H1 (cell line): ENCODE measurements at regions not wholly inside any gene's neighbourhood (a gene's known extent, or its start where the extent isn't known, plus 50 kb on each side); places are given as distances from the start of the nearest gene placed in this dataset.

Experiments
- CTCF ChIA-PET: fragments of 300-600 bp; sonication (Branson Sonifier 250); formaldehyde crosslinking; loops from one replicate; lab custom pipeline; 2021; ENCODE audit not compliant: partially characterized antibody; lab: Charles Lee
- POLR2A ChIA-PET: fragments of 300-600 bp; sonication (Branson Sonifier 250); formaldehyde crosslinking; loops from one replicate; lab custom pipeline; 2021; ENCODE audit warnings: inconsistent platforms; ENCODE audit not compliant: partially characterized antibody; lab: Charles Lee
- DNase-seq, 2 experiments: peaks; one replicate each; pipeline versions ENCODE4 v3.0.0 to v3.0.0-alpha.2; 2010 to 2022; ENCODE audit warnings: low spot score in 2 of 2, low read depth in 1 of 2, mixed read lengths in 1 of 2
- FAIRE-seq: peaks from 2 replicates; lab custom pipeline; 2011; peaks lifted over from hg19 to GRCh38; lab: Jason Lieb, UNC
- H2AFZ ChIP-seq: 2 replicates; pipeline ENCODE4 v1.8.1; 2012; ENCODE audit warnings: low read length, inconsistent platforms
- H2AK5ac ChIP-seq: 2 replicates; pipeline ENCODE4 v1.6.1; 2013; ENCODE audit warnings: low read depth, low read length
- H2BK120ac ChIP-seq: replicated peaks from 2 replicates; pipeline ENCODE3; 2013; ENCODE audit warnings: low read depth, low read length, inconsistent platforms
- H2BK12ac ChIP-seq: 2 replicates; pipeline ENCODE4 v1.6.1; 2013; ENCODE audit warnings: low read depth, low read length
- H2BK15ac ChIP-seq: 2 replicates; pipeline ENCODE4 v1.6.1; 2013; ENCODE audit warnings: low read length
- H2BK20ac ChIP-seq: 2 replicates; pipeline ENCODE4 v1.6.1; 2013; ENCODE audit warnings: low read length
- H2BK5ac ChIP-seq: 2 replicates; pipeline ENCODE4 v1.6.1; 2013; ENCODE audit warnings: low read depth, low read length
- H3K14ac ChIP-seq: 2 replicates; pipeline ENCODE4 v1.6.1; 2013; ENCODE audit warnings: inconsistent platforms; ENCODE audit not compliant: insufficient read length
- H3K18ac ChIP-seq: 2 replicates; pipeline ENCODE4 v1.6.1; 2013; ENCODE audit warnings: low read length; ENCODE audit errors: extremely low read depth
- H3K23ac ChIP-seq: 2 replicates; pipeline ENCODE4 v1.6.1; 2013; ENCODE audit warnings: inconsistent platforms; ENCODE audit not compliant: insufficient read length
- H3K23me2 ChIP-seq: 2 replicates; pipeline ENCODE4 v1.6.1; 2013; ENCODE audit warnings: low read depth, low read length
- H3K27ac ChIP-seq: 2 replicates; pipeline ENCODE4 v1.6.1; 2011; ENCODE audit warnings: low read depth, low read length, inconsistent platforms
- H3K27me3 ChIP-seq, 4 experiments: replicated peaks in 1 of 4; 1 replicate in 1 of 4; 2 replicates in 3 of 4; pipeline versions ENCODE4 v1.6.1 to v1.8.1; 2011 to 2013; ENCODE audit warnings: low read length in 3 of 4, mild to moderate bottlenecking in 3 of 4, inconsistent platforms in 2 of 4, mixed read lengths in 2 of 4, moderate library complexity in 1 of 4; ENCODE audit not compliant: control insufficient read depth in 3 of 4, insufficient read depth in 3 of 4; ENCODE audit errors: extremely low read depth in 1 of 4
- H3K36me3 ChIP-seq, 4 experiments: 2 replicates each; pipeline versions ENCODE4 v1.6.1 to v1.8.1; 2011 to 2013; ENCODE audit warnings: mild to moderate bottlenecking in 4 of 4, low read length in 3 of 4, moderate library complexity in 2 of 4, control low read depth in 1 of 4, inconsistent platforms in 1 of 4; ENCODE audit not compliant: insufficient read depth in 4 of 4, control insufficient read depth in 2 of 4
- H3K4ac ChIP-seq: replicated peaks from 2 replicates; pipeline ENCODE3; 2013; ENCODE audit warnings: low read length, low read depth, mixed read lengths, inconsistent platforms; ENCODE audit not compliant: insufficient read length
- H3K4me1 ChIP-seq, 4 experiments: replicated peaks in 1 of 4; 1 replicate in 1 of 4; 2 replicates in 3 of 4; pipeline versions ENCODE4 v1.6.1 to v1.8.1; 2011 to 2013; ENCODE audit warnings: low read length in 3 of 4, inconsistent platforms in 2 of 4, mixed read lengths in 1 of 4; ENCODE audit not compliant: insufficient read depth in 4 of 4, control insufficient read depth in 3 of 4
- H3K4me2 ChIP-seq, 2 experiments: 2 replicates each; pipeline versions ENCODE4 v1.6.1 to v1.8.1; 2011 to 2013; ENCODE audit warnings: low read depth in 2 of 2, low read length in 2 of 2, control low read depth in 1 of 2, inconsistent platforms in 1 of 2, mild to moderate bottlenecking in 1 of 2; ENCODE audit not compliant: insufficient read depth in 1 of 2
- H3K4me3 ChIP-seq, 4 experiments: fragments of 200-600, 300-600 bp in 1 of 4; sonication (generic), shearing (Covaris generic), sonication (Bioruptor Twin) in 1 of 4; 2 replicates each; pipeline versions ENCODE4 v1.5.1 to v1.8.1; 2011 to 2016; ENCODE audit warnings: low read length in 4 of 4, low read depth in 3 of 4, control low read depth in 2 of 4, inconsistent platforms in 2 of 4, mild to moderate bottlenecking in 2 of 4, mixed read lengths in 1 of 4, moderate library complexity in 1 of 4; ENCODE audit not compliant: insufficient read depth in 2 of 4; ENCODE audit errors: extremely low read depth in 1 of 4
- H3K56ac ChIP-seq: replicated peaks from 2 replicates; pipeline ENCODE3; 2013; ENCODE audit warnings: low read depth, mild to moderate bottlenecking, mixed read lengths, low read length, inconsistent platforms; ENCODE audit not compliant: insufficient read length
- H3K79me1 ChIP-seq: 2 replicates; pipeline ENCODE4 v1.6.1; 2013; ENCODE audit warnings: low read depth, low read length, control low read depth
- H3K79me2 ChIP-seq, 2 experiments: 2 replicates each; pipeline versions ENCODE4 v1.6.1 to v1.8.1; 2012 to 2013; ENCODE audit warnings: low read length in 2 of 2, mild to moderate bottlenecking in 2 of 2, inconsistent platforms in 1 of 2; ENCODE audit not compliant: insufficient read depth in 2 of 2, control insufficient read depth in 1 of 2
- H3K9ac ChIP-seq, 4 experiments: replicated peaks in 1 of 4; 1 replicate in 1 of 4; 2 replicates in 3 of 4; pipeline versions ENCODE4 v1.6.1 to v1.8.1; 2011 to 2013; ENCODE audit warnings: low read depth in 3 of 4, low read length in 3 of 4, control low read depth in 2 of 4, mild to moderate bottlenecking in 2 of 4, moderate library complexity in 2 of 4, inconsistent platforms in 1 of 4; ENCODE audit errors: extremely low read depth in 1 of 4
- H3K9me3 ChIP-seq, 2 experiments: 2 replicates each; pipeline versions ENCODE4 v1.6.1 to v1.8.1; 2012 to 2013; ENCODE audit warnings: mild to moderate bottlenecking in 2 of 2, moderate library complexity in 2 of 2, control low read depth in 1 of 2, inconsistent platforms in 1 of 2, low read depth in 1 of 2, low read length in 1 of 2, mixed read lengths in 1 of 2; ENCODE audit not compliant: insufficient read depth in 2 of 2
- H4K20me1 ChIP-seq, 2 experiments: replicated peaks in 1 of 2; 2 replicates each; pipeline versions ENCODE3 to v1.8.1; 2011 to 2013; ENCODE audit warnings: inconsistent platforms in 2 of 2, low read length in 2 of 2, mild to moderate bottlenecking in 1 of 2; ENCODE audit not compliant: insufficient read depth in 2 of 2, control insufficient read depth in 1 of 2
- H4K5ac ChIP-seq: 2 replicates; pipeline ENCODE4 v1.6.1; 2013; ENCODE audit warnings: low read length, low read depth, mixed read lengths, inconsistent platforms; ENCODE audit not compliant: insufficient read length
- H4K8ac ChIP-seq: 2 replicates; pipeline ENCODE4 v1.8.0; 2013; ENCODE audit warnings: mild to moderate bottlenecking, moderate library complexity, low read length, inconsistent platforms; ENCODE audit not compliant: insufficient read depth; ENCODE audit errors: extremely low read depth
- H4K91ac ChIP-seq: replicated peaks from 2 replicates; pipeline ENCODE3; 2013; ENCODE audit warnings: low read length, mixed read lengths, inconsistent platforms; ENCODE audit not compliant: insufficient read length
- NANOG ChIP-seq: IDR thresholded peaks from 2 replicates; pipeline ENCODE4 v1.6.1; 2011; ENCODE audit warnings: low read length, low read depth, mild to moderate bottlenecking, inconsistent platforms; ENCODE audit not compliant: insufficient read depth, poor library complexity, severe bottlenecking
- RBBP5 ChIP-seq: IDR thresholded peaks from 2 replicates; pipeline ENCODE4 v1.7.1; 2012; ENCODE audit warnings: low read depth, mild to moderate bottlenecking, inconsistent platforms, low read length, moderate library complexity, borderline replicate concordance
- SIN3A ChIP-seq, 2 experiments: IDR thresholded peaks in 1 of 2; conservative IDR thresholded peaks in 1 of 2; 2 replicates each; pipeline ENCODE4 v1.6.1; 2011 to 2012; ENCODE audit warnings: low read length in 2 of 2, improper control_type of control experiment in 1 of 2, low read depth in 1 of 2, mild to moderate bottlenecking in 1 of 2
- ZNF274 ChIP-seq: IDR thresholded peaks from 2 replicates; pipeline ENCODE4 v1.7.0; 2012; ENCODE audit warnings: low read length, borderline replicate concordance; ENCODE audit errors: extremely low read depth
- WGBS, 2 experiments: shearing (Covaris generic) in 1 of 2; methylation state at CpG; one replicate each; pipeline versions ENCODE4 v1.1.6 to v1.1.7; 2013 to 2015; ENCODE audit warnings: low lambda C conversion rate in 2 of 2, mixed read lengths in 2 of 2, inconsistent platforms in 1 of 2, low coverage in 1 of 2, missing lambda C conversion rate in 1 of 2; ENCODE audit not compliant: insufficient replicate concordance in 2 of 2, insufficient coverage in 1 of 2, insufficient read length in 1 of 2; ENCODE audit errors: extremely low coverage in 1 of 2, missing lambda C conversion rate in 1 of 2; 5-methylcytosine and 5-hydroxymethylcytosine counted together

- no peak overlapping the region for H4K8ac ChIP-seq
- no peak overlapping the region for H2BK120ac ChIP-seq
- H3K56ac ChIP-seq, result no peak overlapping the region
- H3K14ac ChIP-seq, result no peak overlapping the region
- H3K79me2 ChIP-seq, result no peaks in the 10 kb centered on the region
- H2AK5ac ChIP-seq, result no peak overlapping the region
- H3K9me3 ChIP-seq, result no peaks in the 10 kb centered on the region
- no peaks in the 10 kb centered on the region for H3K23me2 ChIP-seq
- ChIA-PET POLR2A (interaction anchor here (0.7 to 0.9 kb wide), 2 partner anchors 10 to 51 kb away, joined by 3 read pairs; no protein-coding TSS in a partner anchor), CTCF (interaction anchor here (0.5 to 1.5 kb wide), 2 partner anchors 45 to 239 kb away, joined by 3 read pairs; no protein-coding TSS in a partner anchor)
- DNase-seq (peak in 1 of 2 experiments; percentile 46), FAIRE-seq (peak; percentile 88)
- no peaks in the 10 kb centered on the region for H3K36me3 ChIP-seq
- H3K4ac ChIP-seq, result no peak overlapping the region
- no peak overlapping the region for H2BK15ac ChIP-seq
- H3K27me3 ChIP-seq, result no peaks in the 10 kb centered on the region
- no peak overlapping the region for H3K18ac ChIP-seq
- H3K4me2 ChIP-seq, result peak overlapping the region; percentile 29 to 35; a peak in 3 of 4 replicates
- H2AFZ ChIP-seq, result no peak overlapping the region
- no peak overlapping the region for H3K23ac ChIP-seq
- H4K5ac ChIP-seq, result no peak overlapping the region
- no peaks in the 10 kb centered on the region for H4K20me1 ChIP-seq
- no peak overlapping the region for H2BK5ac ChIP-seq
- no peak overlapping the region for H3K9ac ChIP-seq
- no peak overlapping the region for H2BK20ac ChIP-seq
- H2BK12ac ChIP-seq, result no peak overlapping the region; the same call in 1 of the 2 replicates
- H3K4me1 ChIP-seq, result peaks cover 0 to 9% (median 3%) of the 10 kb centered on the region in 4 experiments; a peak in 3 of 7 replicates
- H3K4me3 ChIP-seq, result 0 out of 8 replicates have a peak overlapping the region, but pooled peaks of 1 of the 4 experiments have one; percentile 12
- peak overlapping the region; percentile 46; the same call in 1 of the 2 replicates for H3K27ac ChIP-seq
- no peak overlapping the region for H4K91ac ChIP-seq
- 37% methylated on average over 6 of the region's 6 CpGs; no CpG with 5 or more reads in 1 of the 2 experiments for WGBS, 2 experiments
- no peaks in the 10 kb centered on the region for H3K79me1 ChIP-seq
- 0 out of 2 replicates have a peak, but pooled peaks have one; percentile 48 for TF ChIP-seq RBBP5
- TF ChIP-seq SIN3A (conservative IDR thresholded peaks at IDR 0.05 in 1 of 2, IDR thresholded peaks at IDR 0.05 in 1 of 2; ENCODE audit: low read depth in 1 of 2, low read length in 2 of 2), result peak in 1 of 2 experiments; percentile 51; a peak in 1 of 4 replicates
- peak; percentile 10 for TF ChIP-seq NANOG
- no peak for TF ChIP-seq ZNF274
Measured at GRCh38 chr3:64945171-64945729, 257.4 kb upstream of the ADAMTS9 start.
